HG03108 (cell line): ENCODE measurements at regions not wholly inside any gene's neighbourhood (a gene's known extent, or its start where the extent isn't known, plus 50 kb on each side); places are given as distances from the start of the nearest gene placed in this dataset.

Experiments
- ATAC-seq: cut with Tn5 transposase; IDR thresholded peaks from one replicate; pipeline ENCODE4 v1.9.1; 2021; ENCODE audit warnings: moderate library complexity; ENCODE audit not compliant: unreplicated experiment

GRCh38 chr14:101374373-101375338 is 186.6 kb upstream of the DIO3 start:
- ATAC-seq: no peak

GRCh38 chr14:101377069-101377468 is 184.2 kb upstream of the DIO3 start:
- no peak for ATAC-seq

GRCh38 chr14:101379842-101380241 is 181.5 kb upstream of the DIO3 start:
- ATAC-seq: no peak

- no peak for ATAC-seq
These were observed 180.8 kb upstream of the DIO3 start for GRCh38 chr14:101380512-101380911.

GRCh38 chr14:101380940-101381339 is 180.4 kb upstream of the DIO3 start:
- ATAC-seq: no peak

- no peak for ATAC-seq
These were observed 177.5 kb upstream of the DIO3 start for GRCh38 chr14:101383737-101384338.

- ATAC-seq: no peak
These were observed 166.9 kb upstream of the DIO3 start for GRCh38 chr14:101394374-101394773.

- no peak for ATAC-seq
These were observed 165.5 kb upstream of the DIO3 start for GRCh38 chr14:101395779-101396178.

- ATAC-seq: no peak
These were observed 164.1 kb upstream of the DIO3 start for GRCh38 chr14:101397206-101397605.

- no peak for ATAC-seq
These were observed 163.3 kb upstream of the DIO3 start for GRCh38 chr14:101398011-101398410.

GRCh38 chr14:101399737-101400517 is 161.4 kb upstream of the DIO3 start:
- ATAC-seq: no peak

GRCh38 chr14:101400830-101401229 is 160.5 kb upstream of the DIO3 start:
- no peak for ATAC-seq

- ATAC-seq: no peak
These were observed 158.2 kb upstream of the DIO3 start for GRCh38 chr14:101402936-101403660.

GRCh38 chr14:101404426-101405170 is 156.7 kb upstream of the DIO3 start:
- ATAC-seq: no peak

GRCh38 chr14:101405171-101405883 is 156.0 kb upstream of the DIO3 start:
- no peak for ATAC-seq

GRCh38 chr14:101406921-101407320 is 154.4 kb upstream of the DIO3 start:
- no peak for ATAC-seq

- ATAC-seq: no peak
These were observed 154.0 kb upstream of the DIO3 start for GRCh38 chr14:101407328-101407727.

- no peak for ATAC-seq
These were observed 153.0 kb upstream of the DIO3 start for GRCh38 chr14:101408077-101408831.
